ENCODE measurements at regions not wholly inside any gene's neighbourhood (a gene's known extent, or its start where the extent isn't known, plus 50 kb on each side); places are given as distances from the start of the nearest gene placed in this dataset.

- no peaks in the 10 kb centered on the region for H3K9me3 ChIP-seq (ENCODE audit: severe bottlenecking)
- TF ChIP-seq CTCF (IDR thresholded peaks at IDR 0.05; ENCODE audit: low read depth, low read length): no peak
- DNase-seq: no peak
Observed at GRCh38 chr11:91694331-91694730, 530.3 kb upstream of the FAT3 start.

GRCh38 chr11:91691872-91692271, 532.7 kb upstream of the FAT3 start:
- H3K4me3 ChIP-seq (ENCODE audit: low read depth, low read length): no peak overlapping the region
- TF ChIP-seq CTCF (IDR thresholded peaks at IDR 0.05; ENCODE audit: low read depth, low read length): no peak
- H3K27ac ChIP-seq: no peak overlapping the region
- no peaks in the 10 kb centered on the region for H3K27me3 ChIP-seq (ENCODE audit: insufficient read depth, low read depth, severe bottlenecking)
- DNase-seq: no peak
- H3K9me3 ChIP-seq (ENCODE audit: severe bottlenecking): no peaks in the 10 kb centered on the region
- no peaks in the 10 kb centered on the region for H3K36me3 ChIP-seq

More at GRCh38 chr11:91694331-91694730, 530.3 kb upstream of the FAT3 start:
- H3K27ac ChIP-seq: no peak overlapping the region
- no peak overlapping the region for H3K4me3 ChIP-seq (ENCODE audit: low read depth, low read length)
- H3K27me3 ChIP-seq (ENCODE audit: insufficient read depth, low read depth, severe bottlenecking): no peaks in the 10 kb centered on the region
- no peaks in the 10 kb centered on the region for H3K36me3 ChIP-seq

DNA sequence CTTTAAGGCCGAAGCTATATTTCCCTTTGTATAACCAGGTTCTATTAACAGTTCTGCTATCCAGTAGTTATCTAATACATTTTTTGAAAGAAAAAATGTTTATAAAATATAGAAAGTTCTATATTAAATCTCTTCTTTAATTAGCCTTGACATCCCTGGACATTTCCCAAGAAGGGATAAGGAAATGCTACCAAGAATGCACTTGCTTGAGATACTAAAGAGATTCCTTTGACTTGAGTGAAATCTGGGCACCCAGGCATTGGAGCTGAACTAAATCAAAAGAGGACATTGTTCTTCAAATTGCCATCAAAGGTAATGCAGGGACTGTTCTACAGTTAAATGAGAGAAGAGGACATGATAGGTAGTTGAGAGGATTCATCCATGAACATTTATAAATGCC, 535.9 kb upstream of the FAT3 start:
- Histone ChIP-seq H3K27me3 (ENCODE audit: insufficient read depth, low read depth, severe bottlenecking) (no peaks in the 10 kb centered on the region), H3K36me3 (no peaks in the 10 kb centered on the region), H3K9me3 (ENCODE audit: severe bottlenecking) (no peaks in the 10 kb centered on the region), H3K4me3 (ENCODE audit: low read depth, low read length) (no peak overlapping the region), H3K27ac (no peak overlapping the region)
- no peak for TF ChIP-seq CTCF (IDR thresholded peaks at IDR 0.05; ENCODE audit: low read depth, low read length)
- DNase-seq: no peak

- TF ChIP-seq CTCF (IDR thresholded peaks at IDR 0.05; ENCODE audit: low read depth, low read length): no peak
- H3K36me3 ChIP-seq: no peaks in the 10 kb centered on the region
- no peak overlapping the region for H3K27ac ChIP-seq
- no peak overlapping the region for H3K4me3 ChIP-seq (ENCODE audit: low read depth, low read length)
- DNase-seq: no peak
- H3K27me3 ChIP-seq (ENCODE audit: insufficient read depth, low read depth, severe bottlenecking): no peaks in the 10 kb centered on the region
- H3K9me3 ChIP-seq (ENCODE audit: severe bottlenecking): no peaks in the 10 kb centered on the region
Observed at GRCh38 chr11:91686700-91687099, 537.9 kb upstream of the FAT3 start.

- no peaks in the 10 kb centered on the region for H3K27me3 ChIP-seq (ENCODE audit: insufficient read depth, low read depth, severe bottlenecking)
- H3K27ac ChIP-seq: no peak overlapping the region
- H3K36me3 ChIP-seq: no peaks in the 10 kb centered on the region
- H3K4me3 ChIP-seq (ENCODE audit: low read depth, low read length): no peak overlapping the region
- DNase-seq: no peak
- no peak for TF ChIP-seq CTCF (IDR thresholded peaks at IDR 0.05; ENCODE audit: low read depth, low read length)
- H3K9me3 ChIP-seq (ENCODE audit: severe bottlenecking): no peaks in the 10 kb centered on the region
Observed at GRCh38 chr11:91686281-91686680, 538.3 kb upstream of the FAT3 start.

GRCh38 chr11:91673705-91674104, 550.9 kb upstream of the FAT3 start:
- Histone ChIP-seq H3K36me3 (no peaks in the 10 kb centered on the region), H3K9me3 (ENCODE audit: severe bottlenecking) (no peaks in the 10 kb centered on the region), H3K4me3 (ENCODE audit: low read depth, low read length) (no peak overlapping the region), H3K27me3 (ENCODE audit: insufficient read depth, low read depth, severe bottlenecking) (no peaks in the 10 kb centered on the region), H3K27ac (no peak overlapping the region)
- DNase-seq: no peak
- TF ChIP-seq CTCF (IDR thresholded peaks at IDR 0.05; ENCODE audit: low read depth, low read length): no peak

Data from WERI-Rb-1 (cell line).